ENCODE measurements at regions not wholly inside any gene's neighbourhood (a gene's known extent, or its start where the extent isn't known, plus 50 kb on each side); places are given as distances from the start of the nearest gene placed in this dataset.

DNA sequence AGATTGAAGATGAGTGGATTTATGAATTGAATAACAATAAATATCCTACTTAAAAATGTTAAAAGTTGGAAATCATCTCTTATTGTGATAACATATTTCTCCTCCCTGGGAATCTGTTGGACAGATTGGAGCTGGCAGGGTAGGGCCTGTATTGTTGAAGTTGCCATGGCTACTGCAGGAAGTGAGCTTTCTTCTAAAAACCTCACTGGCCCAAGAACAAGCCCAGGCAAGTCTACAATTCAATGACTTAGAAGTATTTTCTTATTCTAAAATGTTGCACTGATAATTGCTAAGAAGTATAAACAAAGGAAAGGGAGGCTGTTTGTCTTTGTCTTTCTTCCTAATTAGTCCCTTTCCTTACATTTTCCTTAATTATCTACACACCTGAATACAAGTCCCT is 112.1 kb downstream of the DLEU7 start:
- Histone ChIP-seq H3K27ac (ENCODE audit: low read depth, low read length) (peak overlapping the region; percentile 51), H3K4me1 (ENCODE audit: insufficient read depth, low read length) (peaks cover 20% of the 10 kb centered on the region), H3K4me3 (ENCODE audit: insufficient read depth, low read length) (no peak overlapping the region), H3K79me2 (ENCODE audit: insufficient read depth, low read length) (no peaks in the 10 kb centered on the region), H3K9me3 (ENCODE audit: low read depth, low read length) (no peaks in the 10 kb centered on the region), H2AFZ (ENCODE audit: low read length) (peak overlapping the region; percentile 43), H3K27me3 (ENCODE audit: insufficient read depth, low read length) (no peaks in the 10 kb centered on the region), H4K20me1 (ENCODE audit: insufficient read depth, low read length) (no peaks in the 10 kb centered on the region), H3K36me3 (ENCODE audit: insufficient read depth, low read length) (no peaks in the 10 kb centered on the region), H3K4me2 (ENCODE audit: insufficient read depth, low read length) (no peak overlapping the region)
- DNase-seq (ENCODE audit: insufficient read length, low spot score, missing footprints) = no peak
- TF ChIP-seq, protein P1, sequence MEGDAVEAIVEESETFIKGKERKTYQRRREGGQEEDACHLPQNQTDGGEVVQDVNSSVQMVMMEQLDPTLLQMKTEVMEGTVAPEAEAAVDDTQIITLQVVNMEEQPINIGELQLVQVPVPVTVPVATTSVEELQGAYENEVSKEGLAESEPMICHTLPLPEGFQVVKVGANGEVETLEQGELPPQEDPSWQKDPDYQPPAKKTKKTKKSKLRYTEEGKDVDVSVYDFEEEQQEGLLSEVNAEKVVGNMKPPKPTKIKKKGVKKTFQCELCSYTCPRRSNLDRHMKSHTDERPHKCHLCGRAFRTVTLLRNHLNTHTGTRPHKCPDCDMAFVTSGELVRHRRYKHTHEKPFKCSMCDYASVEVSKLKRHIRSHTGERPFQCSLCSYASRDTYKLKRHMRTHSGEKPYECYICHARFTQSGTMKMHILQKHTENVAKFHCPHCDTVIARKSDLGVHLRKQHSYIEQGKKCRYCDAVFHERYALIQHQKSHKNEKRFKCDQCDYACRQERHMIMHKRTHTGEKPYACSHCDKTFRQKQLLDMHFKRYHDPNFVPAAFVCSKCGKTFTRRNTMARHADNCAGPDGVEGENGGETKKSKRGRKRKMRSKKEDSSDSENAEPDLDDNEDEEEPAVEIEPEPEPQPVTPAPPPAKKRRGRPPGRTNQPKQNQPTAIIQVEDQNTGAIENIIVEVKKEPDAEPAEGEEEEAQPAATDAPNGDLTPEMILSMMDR (IDR thresholded peaks at IDR 0.05; ENCODE audit: extremely low read depth, low read depth, low read length) = no peak

- no peak for DNase-seq (ENCODE audit: insufficient read length, low spot score, missing footprints)
- no peaks in the 10 kb centered on the region for H4K20me1 ChIP-seq (ENCODE audit: insufficient read depth, low read length)
- peak overlapping the region; percentile 51 for H3K27ac ChIP-seq (ENCODE audit: low read depth, low read length)
- TF ChIP-seq, protein P1 (IDR thresholded peaks at IDR 0.05; ENCODE audit: extremely low read depth, low read depth, low read length) = no peak
- H3K4me2 ChIP-seq (ENCODE audit: insufficient read depth, low read length) = no peak overlapping the region
- H3K27me3 ChIP-seq (ENCODE audit: insufficient read depth, low read length) = no peaks in the 10 kb centered on the region
- H3K4me1 ChIP-seq (ENCODE audit: insufficient read depth, low read length) = peaks cover 20% of the 10 kb centered on the region
- no peaks in the 10 kb centered on the region for H3K36me3 ChIP-seq (ENCODE audit: insufficient read depth, low read length)
- no peaks in the 10 kb centered on the region for H3K9me3 ChIP-seq (ENCODE audit: low read depth, low read length)
- no peak overlapping the region for H3K4me3 ChIP-seq (ENCODE audit: insufficient read depth, low read length)
- H2AFZ ChIP-seq (ENCODE audit: low read length) = no peak overlapping the region
- no peaks in the 10 kb centered on the region for H3K79me2 ChIP-seq (ENCODE audit: insufficient read depth, low read length)
Measured at GRCh38 chr13:50732712-50733111, 110.8 kb downstream of the DLEU7 start.

- H3K4me3 ChIP-seq (ENCODE audit: insufficient read depth, low read length) = no peak overlapping the region
- H4K20me1 ChIP-seq (ENCODE audit: insufficient read depth, low read length) = no peaks in the 10 kb centered on the region
- no peak for DNase-seq (ENCODE audit: insufficient read length, low spot score, missing footprints)
- H3K36me3 ChIP-seq (ENCODE audit: insufficient read depth, low read length) = no peaks in the 10 kb centered on the region
- H3K4me2 ChIP-seq (ENCODE audit: insufficient read depth, low read length) = no peak overlapping the region
- no peaks in the 10 kb centered on the region for H3K27me3 ChIP-seq (ENCODE audit: insufficient read depth, low read length)
- H3K4me1 ChIP-seq (ENCODE audit: insufficient read depth, low read length) = peaks cover 20% of the 10 kb centered on the region
- no peak overlapping the region for H3K27ac ChIP-seq (ENCODE audit: low read depth, low read length)
- H3K79me2 ChIP-seq (ENCODE audit: insufficient read depth, low read length) = no peaks in the 10 kb centered on the region
- TF ChIP-seq, protein P1 (IDR thresholded peaks at IDR 0.05; ENCODE audit: extremely low read depth, low read depth, low read length) = no peak
- no peaks in the 10 kb centered on the region for H3K9me3 ChIP-seq (ENCODE audit: low read depth, low read length)
- H2AFZ ChIP-seq (ENCODE audit: low read length) = no peak overlapping the region
Measured at GRCh38 chr13:50733392-50733791, 110.1 kb downstream of the DLEU7 start.

DNA sequence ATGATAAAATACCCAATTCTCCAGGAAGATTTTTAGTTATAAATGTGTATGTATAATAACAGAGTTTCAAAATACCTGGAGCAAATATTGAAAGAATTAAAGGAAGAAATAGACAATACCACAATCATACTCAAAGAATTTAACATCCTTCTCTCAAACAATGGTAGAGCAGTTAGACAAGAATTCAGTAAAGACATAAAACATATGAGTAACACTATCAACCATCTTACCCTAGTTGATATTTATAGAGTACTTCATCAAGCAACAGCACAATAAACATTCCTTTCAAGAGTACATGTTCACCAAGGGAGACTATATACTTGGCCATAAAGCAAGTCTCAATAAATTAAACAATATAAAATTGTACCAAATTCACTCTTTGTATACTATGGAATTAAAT is 108.4 kb downstream of the DLEU7 start:
- Histone ChIP-seq H4K20me1 (ENCODE audit: insufficient read depth, low read length) (no peaks in the 10 kb centered on the region), H3K27me3 (ENCODE audit: insufficient read depth, low read length) (no peaks in the 10 kb centered on the region), H3K79me2 (ENCODE audit: insufficient read depth, low read length) (no peaks in the 10 kb centered on the region), H3K4me3 (ENCODE audit: insufficient read depth, low read length) (no peak overlapping the region), H3K27ac (ENCODE audit: low read depth, low read length) (no peak overlapping the region), H3K9me3 (ENCODE audit: low read depth, low read length) (no peaks in the 10 kb centered on the region), H3K4me1 (ENCODE audit: insufficient read depth, low read length) (peaks cover 20% of the 10 kb centered on the region), H3K36me3 (ENCODE audit: insufficient read depth, low read length) (no peaks in the 10 kb centered on the region), H2AFZ (ENCODE audit: low read length) (no peak overlapping the region), H3K4me2 (ENCODE audit: insufficient read depth, low read length) (no peak overlapping the region)
- no peak for DNase-seq (ENCODE audit: insufficient read length, low spot score, missing footprints)
- TF ChIP-seq, protein P1 (IDR thresholded peaks at IDR 0.05; ENCODE audit: extremely low read depth, low read depth, low read length) = no peak

Data from osteoblast (primary cell).